ENCODE measurements at regions not wholly inside any gene's neighbourhood (a gene's known extent, or its start where the extent isn't known, plus 50 kb on each side); places are given as distances from the start of the nearest gene placed in this dataset.

GRCh38 chr9:82346040-82346439 lies 357.5 kb downstream of the SPATA31D1 start:
- TF ChIP-seq CTCF (IDR thresholded peaks at IDR 0.05) (no peak), POLR2AphosphoS5 (IDR thresholded peaks at IDR 0.05) (no peak), EP300 (IDR thresholded peaks at IDR 0.05) (no peak)

Data from suprapubic skin (tissue), 4 donors.